Right lobe of liver (tissue), 4 donors: ENCODE measurements at regions not wholly inside any gene's neighbourhood (a gene's known extent, or its start where the extent isn't known, plus 50 kb on each side); places are given as distances from the start of the nearest gene placed in this dataset.

Source experiments
- POLR2A ChIP-seq: fragments of 450-650 bp; IDR thresholded peaks from one replicate; pipeline ENCODE4 v1.6.1; 2017; ENCODE audit warnings: antibody characterized with exemption, mild to moderate bottlenecking
- TF ChIP-seq, protein P1 (sequence below), 4 donors: fragments of 200-600 bp in 3 of 4; fragments of 450-650 bp in 1 of 4; IDR thresholded peaks; one replicate each; pipeline versions ENCODE4 v1.5.1 to v1.8.0; 2016 to 2022; ENCODE audit warnings: antibody characterized with exemption in 4 of 4, mild to moderate bottlenecking in 2 of 4
- donor health status: DM: no; HTN: no; CAD: no.
- donor health status: DM: no; HTN: no; CAD: no.
- donor health status: DM: no; HTN: yes; CAD: no.

DNA sequence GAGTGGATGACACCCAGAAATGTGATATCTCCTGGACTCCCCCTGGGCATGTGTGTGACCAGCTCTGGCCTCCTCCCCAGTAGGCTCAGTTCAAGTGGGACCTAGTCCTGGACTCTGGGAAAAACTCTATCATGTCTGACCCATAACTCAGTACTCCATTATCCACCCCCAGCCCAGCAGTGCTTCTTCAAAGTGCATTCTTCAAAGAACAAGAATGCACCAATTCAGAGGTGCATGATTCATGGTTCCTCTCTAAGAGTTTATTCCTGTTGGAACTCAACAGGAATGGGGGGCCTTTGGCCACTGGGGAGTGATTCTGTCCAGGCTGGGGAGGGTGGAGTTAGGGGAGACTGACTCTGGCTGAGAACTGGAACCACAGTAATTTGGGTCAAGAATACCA lies 173.6 kb upstream of the CXCL12 start:
- no peak for TF ChIP-seq POLR2A
- TF ChIP-seq, protein P1, sequence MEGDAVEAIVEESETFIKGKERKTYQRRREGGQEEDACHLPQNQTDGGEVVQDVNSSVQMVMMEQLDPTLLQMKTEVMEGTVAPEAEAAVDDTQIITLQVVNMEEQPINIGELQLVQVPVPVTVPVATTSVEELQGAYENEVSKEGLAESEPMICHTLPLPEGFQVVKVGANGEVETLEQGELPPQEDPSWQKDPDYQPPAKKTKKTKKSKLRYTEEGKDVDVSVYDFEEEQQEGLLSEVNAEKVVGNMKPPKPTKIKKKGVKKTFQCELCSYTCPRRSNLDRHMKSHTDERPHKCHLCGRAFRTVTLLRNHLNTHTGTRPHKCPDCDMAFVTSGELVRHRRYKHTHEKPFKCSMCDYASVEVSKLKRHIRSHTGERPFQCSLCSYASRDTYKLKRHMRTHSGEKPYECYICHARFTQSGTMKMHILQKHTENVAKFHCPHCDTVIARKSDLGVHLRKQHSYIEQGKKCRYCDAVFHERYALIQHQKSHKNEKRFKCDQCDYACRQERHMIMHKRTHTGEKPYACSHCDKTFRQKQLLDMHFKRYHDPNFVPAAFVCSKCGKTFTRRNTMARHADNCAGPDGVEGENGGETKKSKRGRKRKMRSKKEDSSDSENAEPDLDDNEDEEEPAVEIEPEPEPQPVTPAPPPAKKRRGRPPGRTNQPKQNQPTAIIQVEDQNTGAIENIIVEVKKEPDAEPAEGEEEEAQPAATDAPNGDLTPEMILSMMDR (IDR thresholded peaks at IDR 0.05), result no peak
